HepG2 (cell line): ENCODE measurements at regions not wholly inside any gene's neighbourhood (a gene's known extent, or its start where the extent isn't known, plus 50 kb on each side); places are given as distances from the start of the nearest gene placed in this dataset.

Experiments used
- ATAC-seq: fragments of 200-7000 bp; cut with Tn5 transposase; 3 replicates; pipeline ENCODE4 v1.9.1; 2020; ENCODE audit warnings: mild to moderate bottlenecking, moderate library complexity
- BruUV-seq: library from RNA; stranded (reverse); fragments of 400-500 nt; replicated peaks from 2 replicates; lab custom pipeline; 2021; lab: Mats Ljungman, UMichigan
- CTCF ChIA-PET: fragments of 300-600 bp; formaldehyde crosslinking; extraction: SDS; loops from one replicate; lab custom pipeline; 2021; ENCODE audit warnings: low total read pairs, inconsistent platforms, low intra/inter-chr PET ratio; lab: Yijun Ruan, JAX
- POLR2A ChIA-PET: fragments of 350-600 bp; sonication (Branson Sonifier 250); formaldehyde crosslinking; loops from one replicate; lab custom pipeline; 2020; ENCODE audit warnings: antibody characterized with exemption, inconsistent platforms; lab: Yijun Ruan, JAX
- DNase-seq: peaks from one replicate; pipeline ENCODE4 v3.0.0-alpha.2; 2015; ENCODE audit warnings: low spot score
- FAIRE-seq: peaks from 3 replicates; lab custom pipeline; 2011; peaks lifted over from hg19 to GRCh38; lab: Jason Lieb, UNC
- H2AFZ ChIP-seq: one replicate; pipeline ENCODE4 v1.6.1; 2011; ENCODE audit warnings: low read length, inconsistent platforms
- H3K27ac ChIP-seq: fragments of 300-600 bp; 3 replicates; pipeline ENCODE4 v1.8.0; 2011; ENCODE audit warnings: mixed run types, mild to moderate bottlenecking, mixed read lengths, low read length, inconsistent platforms; ENCODE audit not compliant: insufficient read depth; ENCODE audit errors: extremely low read length
- H3K27me3 ChIP-seq, 2 experiments: fragments of 200-600 bp in 1 of 2; 2 replicates in 1 of 2; 3 replicates in 1 of 2; pipeline versions ENCODE4 v1.6.0 to v1.8.0; 2011; ENCODE audit warnings: low read length in 2 of 2, mild to moderate bottlenecking in 2 of 2, moderate library complexity in 2 of 2, inconsistent platforms in 1 of 2; ENCODE audit not compliant: insufficient read depth in 2 of 2, control insufficient read depth in 1 of 2
- H3K36me3 ChIP-seq, 2 experiments: fragments of 200-600 bp in 1 of 2; replicated peaks in 1 of 2; 2 replicates in 1 of 2; 3 replicates in 1 of 2; pipeline versions ENCODE4 v1.5.1 to v1.8.0; 2011; ENCODE audit warnings: low read length in 2 of 2, inconsistent platforms in 1 of 2; ENCODE audit not compliant: insufficient read depth in 2 of 2, control insufficient read depth in 1 of 2
- H3K4me1 ChIP-seq: 2 replicates; pipeline ENCODE4 v1.5.1; 2012; ENCODE audit warnings: low read length, inconsistent platforms; ENCODE audit not compliant: insufficient read depth
- H3K4me2 ChIP-seq: 2 replicates; pipeline ENCODE4 v1.6.0; 2011; ENCODE audit warnings: low read depth, low read length, inconsistent platforms
- H3K4me3 ChIP-seq, 3 experiments: fragments of 200-600 bp in 1 of 3; sonication (generic), shearing (Covaris generic) in 1 of 3; replicated peaks in 1 of 3; 2 replicates each; pipeline ENCODE4 v1.5.1; 2011 to 2016; ENCODE audit warnings: low read length in 3 of 3, inconsistent platforms in 2 of 3, low read depth in 2 of 3, mild to moderate bottlenecking in 2 of 3, control low read depth in 1 of 3, mixed read lengths in 1 of 3; ENCODE audit not compliant: insufficient read depth in 1 of 3
- H3K79me2 ChIP-seq: one replicate; pipeline ENCODE4 v1.6.1; 2011; ENCODE audit warnings: low read length, inconsistent platforms; ENCODE audit not compliant: insufficient read depth
- H3K9ac ChIP-seq: 2 replicates; pipeline ENCODE4 v1.6.0; 2011; ENCODE audit warnings: mild to moderate bottlenecking, low read depth, low read length, inconsistent platforms; ENCODE audit not compliant: insufficient read depth
- H3K9me3 ChIP-seq: 2 replicates; pipeline ENCODE4 v1.5.1; 2012; ENCODE audit warnings: mild to moderate bottlenecking, low read length
- H4K20me1 ChIP-seq: 2 replicates; pipeline ENCODE4 v1.6.0; 2011; ENCODE audit warnings: inconsistent platforms, mild to moderate bottlenecking, low read length, moderate library complexity; ENCODE audit not compliant: insufficient read depth
- AKAP8 ChIP-seq: sonication (generic); formaldehyde crosslinking; IDR thresholded peaks from 2 replicates; pipeline ENCODE4 v1.5.1; 2020; ENCODE audit warnings: mild to moderate bottlenecking, missing genetic modification reagents
- KDM1A ChIP-seq: IDR thresholded peaks from 2 replicates; pipeline ENCODE4 v1.6.1; 2016; ENCODE audit warnings: missing compliant biosample characterization
- KLF12 ChIP-seq: sonication (generic); formaldehyde crosslinking; IDR thresholded peaks from 2 replicates; pipeline ENCODE4 v1.4.0; 2020; ENCODE audit warnings: missing genetic modification reagents, borderline replicate concordance
- MAFF ChIP-seq: IDR thresholded peaks from 2 replicates; pipeline ENCODE4 v1.6.1; 2011; ENCODE audit warnings: low read depth, low read length, improper control_type of control experiment
- SP140L ChIP-seq: sonication (generic); formaldehyde crosslinking; IDR thresholded peaks from 2 replicates; pipeline ENCODE4 v1.4.0; 2020; ENCODE audit warnings: missing genetic modification reagents, borderline replicate concordance
- XRCC5 ChIP-seq: fragments of 200-400 bp; formaldehyde crosslinking; optimal IDR thresholded peaks from 2 replicates; pipeline ENCODE3; 2017; ENCODE audit warnings: mild to moderate bottlenecking, low read length
- YY1 ChIP-seq: IDR thresholded peaks from 2 replicates; pipeline ENCODE4 v1.6.1; 2011; ENCODE audit warnings: low read length, low read depth, moderate library complexity, mild to moderate bottlenecking; ENCODE audit not compliant: insufficient read depth, insufficient replicate concordance
- ZBTB25 ChIP-seq: IDR thresholded peaks from 2 replicates; pipeline ENCODE4 v1.6.1; 2018; ENCODE audit warnings: missing genetic modification reagents
- ZNF281 ChIP-seq: sonication (generic); formaldehyde crosslinking; IDR thresholded peaks from 2 replicates; pipeline ENCODE4 v1.4.0; 2020; ENCODE audit warnings: missing genetic modification reagents, borderline replicate concordance
- ZNF335 ChIP-seq: sonication (generic); formaldehyde crosslinking; IDR thresholded peaks from 2 replicates; pipeline ENCODE4 v1.4.0; 2020; ENCODE audit warnings: missing genetic modification reagents
- ZNF580 ChIP-seq: IDR thresholded peaks from 2 replicates; pipeline ENCODE4 v1.6.1; 2016; ENCODE audit warnings: low read depth, borderline replicate concordance
- in situ Hi-C: cut with HindIII; loops from 2 replicates; pipeline ENCODE4 v1.10.0; 2017; ENCODE audit warnings: low pct_unique_long_range_greater_than_20kb; ENCODE audit not compliant: extremely low pct_ligation_motif_present
- intact Hi-C: fragments of 100-400 bp; cut with micrococcal nuclease; formaldehyde crosslinking; loops from one replicate; pipeline ENCODE4 v1.10.0; 2022; ENCODE audit not compliant: unreplicated experiment
- TF ChIP-seq, protein P1 (sequence below): sonication (generic); formaldehyde crosslinking; IDR thresholded peaks from 2 replicates; pipeline ENCODE4 v1.5.1; 2020; ENCODE audit warnings: missing genetic modification reagents, mild to moderate bottlenecking, borderline replicate concordance
- TF ChIP-seq, protein P2 (sequence below): sonication (generic); formaldehyde crosslinking; IDR thresholded peaks from 2 replicates; pipeline ENCODE4 v1.4.0; 2020; ENCODE audit warnings: missing genetic modification reagents
- TF ChIP-seq, protein P3 (sequence below): sonication (generic); formaldehyde crosslinking; IDR thresholded peaks from 2 replicates; pipeline ENCODE4 v1.4.0; 2020; ENCODE audit warnings: missing genetic modification reagents; ENCODE audit errors: not compliant biosample characterization

DNA sequence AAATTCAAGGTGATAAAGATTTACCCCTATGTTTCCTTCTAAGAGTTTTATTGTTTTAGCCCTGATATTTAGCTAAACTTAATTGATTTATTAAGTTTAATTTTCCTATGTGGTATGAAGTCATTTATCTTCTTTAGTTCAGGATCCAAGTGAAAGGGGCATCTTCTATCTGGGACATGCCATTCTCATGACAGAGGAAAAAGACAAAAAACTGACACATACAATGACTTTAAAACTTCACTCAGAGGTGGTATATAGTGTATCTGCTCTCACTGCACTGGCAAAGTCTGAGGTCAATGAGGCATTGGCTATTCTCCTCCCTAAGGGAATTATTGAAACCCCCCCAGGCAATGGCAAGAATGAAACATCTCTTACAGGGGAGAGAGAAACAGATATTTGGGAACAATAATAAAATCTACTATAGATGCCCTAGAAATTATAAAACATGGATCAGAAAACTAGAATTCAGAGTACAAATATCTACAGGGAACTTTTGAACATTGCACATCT, 237.4 kb downstream of the MYCN start:
- H2AFZ ChIP-seq: no peak overlapping the region
- CTCF ChIA-PET: no interaction called here
- H4K20me1 ChIP-seq: no peaks in the 10 kb centered on the region
- no peaks in the 10 kb centered on the region for H3K79me2 ChIP-seq
- H3K4me3 ChIP-seq: no peak overlapping the region
- POLR2A ChIA-PET: no interaction called here
- no peak overlapping the region for H3K27ac ChIP-seq
- intact Hi-C loops: no loop called here
- H3K4me1 ChIP-seq: no peaks in the 10 kb centered on the region
- no peak for FAIRE-seq
- no peaks in the 10 kb centered on the region for H3K9me3 ChIP-seq
- no peak overlapping the region for H3K9ac ChIP-seq
- ATAC-seq: no peak
- in situ Hi-C loops: no loop called here
- no peaks in the 10 kb centered on the region for H3K36me3 ChIP-seq
- DNase-seq: no peak
- no peak overlapping the region for H3K4me2 ChIP-seq
- no TSS peak for BruUV-seq
- H3K27me3 ChIP-seq: peaks cover 3 to 23% of the 10 kb centered on the region in 2 experiments; a peak in 3 of 5 replicates
- no peak for TF ChIP-seq YY1
- no peak for TF ChIP-seq KLF12 (CRISPR knock-in tag)
- TF ChIP-seq, protein P1, sequence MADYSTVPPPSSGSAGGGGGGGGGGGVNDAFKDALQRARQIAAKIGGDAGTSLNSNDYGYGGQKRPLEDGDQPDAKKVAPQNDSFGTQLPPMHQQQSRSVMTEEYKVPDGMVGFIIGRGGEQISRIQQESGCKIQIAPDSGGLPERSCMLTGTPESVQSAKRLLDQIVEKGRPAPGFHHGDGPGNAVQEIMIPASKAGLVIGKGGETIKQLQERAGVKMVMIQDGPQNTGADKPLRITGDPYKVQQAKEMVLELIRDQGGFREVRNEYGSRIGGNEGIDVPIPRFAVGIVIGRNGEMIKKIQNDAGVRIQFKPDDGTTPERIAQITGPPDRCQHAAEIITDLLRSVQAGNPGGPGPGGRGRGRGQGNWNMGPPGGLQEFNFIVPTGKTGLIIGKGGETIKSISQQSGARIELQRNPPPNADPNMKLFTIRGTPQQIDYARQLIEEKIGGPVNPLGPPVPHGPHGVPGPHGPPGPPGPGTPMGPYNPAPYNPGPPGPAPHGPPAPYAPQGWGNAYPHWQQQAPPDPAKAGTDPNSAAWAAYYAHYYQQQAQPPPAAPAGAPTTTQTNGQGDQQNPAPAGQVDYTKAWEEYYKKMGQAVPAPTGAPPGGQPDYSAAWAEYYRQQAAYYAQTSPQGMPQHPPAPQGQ (CRISPR knock-in tag): no peak
- TF ChIP-seq, protein P2, sequence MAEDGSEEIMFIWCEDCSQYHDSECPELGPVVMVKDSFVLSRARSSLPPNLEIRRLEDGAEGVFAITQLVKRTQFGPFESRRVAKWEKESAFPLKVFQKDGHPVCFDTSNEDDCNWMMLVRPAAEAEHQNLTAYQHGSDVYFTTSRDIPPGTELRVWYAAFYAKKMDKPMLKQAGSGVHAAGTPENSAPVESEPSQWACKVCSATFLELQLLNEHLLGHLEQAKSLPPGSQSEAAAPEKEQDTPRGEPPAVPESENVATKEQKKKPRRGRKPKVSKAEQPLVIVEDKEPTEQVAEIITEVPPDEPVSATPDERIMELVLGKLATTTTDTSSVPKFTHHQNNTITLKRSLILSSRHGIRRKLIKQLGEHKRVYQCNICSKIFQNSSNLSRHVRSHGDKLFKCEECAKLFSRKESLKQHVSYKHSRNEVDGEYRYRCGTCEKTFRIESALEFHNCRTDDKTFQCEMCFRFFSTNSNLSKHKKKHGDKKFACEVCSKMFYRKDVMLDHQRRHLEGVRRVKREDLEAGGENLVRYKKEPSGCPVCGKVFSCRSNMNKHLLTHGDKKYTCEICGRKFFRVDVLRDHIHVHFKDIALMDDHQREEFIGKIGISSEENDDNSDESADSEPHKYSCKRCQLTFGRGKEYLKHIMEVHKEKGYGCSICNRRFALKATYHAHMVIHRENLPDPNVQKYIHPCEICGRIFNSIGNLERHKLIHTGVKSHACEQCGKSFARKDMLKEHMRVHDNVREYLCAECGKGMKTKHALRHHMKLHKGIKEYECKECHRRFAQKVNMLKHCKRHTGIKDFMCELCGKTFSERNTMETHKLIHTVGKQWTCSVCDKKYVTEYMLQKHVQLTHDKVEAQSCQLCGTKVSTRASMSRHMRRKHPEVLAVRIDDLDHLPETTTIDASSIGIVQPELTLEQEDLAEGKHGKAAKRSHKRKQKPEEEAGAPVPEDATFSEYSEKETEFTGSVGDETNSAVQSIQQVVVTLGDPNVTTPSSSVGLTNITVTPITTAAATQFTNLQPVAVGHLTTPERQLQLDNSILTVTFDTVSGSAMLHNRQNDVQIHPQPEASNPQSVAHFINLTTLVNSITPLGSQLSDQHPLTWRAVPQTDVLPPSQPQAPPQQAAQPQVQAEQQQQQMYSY (CRISPR knock-in tag): no peak
- TF ChIP-seq XRCC5: no peak
- no peak for TF ChIP-seq AKAP8 (CRISPR knock-in tag)
- TF ChIP-seq ZNF281 (CRISPR knock-in tag): no peak
- TF ChIP-seq SP140L (CRISPR knock-in tag): no peak
- no peak for TF ChIP-seq MAFF
- TF ChIP-seq, protein P3, sequence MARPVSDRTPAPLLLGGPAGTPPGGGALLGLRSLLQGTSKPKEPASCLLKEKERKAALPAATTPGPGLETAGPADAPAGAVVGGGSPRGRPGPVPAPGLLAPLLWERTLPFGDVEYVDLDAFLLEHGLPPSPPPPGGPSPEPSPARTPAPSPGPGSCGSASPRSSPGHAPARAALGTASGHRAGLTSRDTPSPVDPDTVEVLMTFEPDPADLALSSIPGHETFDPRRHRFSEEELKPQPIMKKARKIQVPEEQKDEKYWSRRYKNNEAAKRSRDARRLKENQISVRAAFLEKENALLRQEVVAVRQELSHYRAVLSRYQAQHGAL: no peak
- no peak for TF ChIP-seq ZNF580
- TF ChIP-seq ZNF335 (CRISPR knock-in tag): no peak
- TF ChIP-seq KDM1A (CRISPR knock-in tag): no peak
- TF ChIP-seq ZBTB25 (CRISPR knock-in tag): no peak
